GM19240 (cell line): ENCODE measurements at regions not wholly inside any gene's neighbourhood (a gene's known extent, or its start where the extent isn't known, plus 50 kb on each side); places are given as distances from the start of the nearest gene placed in this dataset.

ENCODE experiments used
- DNase-seq: peaks from one replicate; pipeline ENCODE4 v3.0.0; 2011; ENCODE audit warnings: low spot score; ENCODE audit not compliant: insufficient read length

DNA sequence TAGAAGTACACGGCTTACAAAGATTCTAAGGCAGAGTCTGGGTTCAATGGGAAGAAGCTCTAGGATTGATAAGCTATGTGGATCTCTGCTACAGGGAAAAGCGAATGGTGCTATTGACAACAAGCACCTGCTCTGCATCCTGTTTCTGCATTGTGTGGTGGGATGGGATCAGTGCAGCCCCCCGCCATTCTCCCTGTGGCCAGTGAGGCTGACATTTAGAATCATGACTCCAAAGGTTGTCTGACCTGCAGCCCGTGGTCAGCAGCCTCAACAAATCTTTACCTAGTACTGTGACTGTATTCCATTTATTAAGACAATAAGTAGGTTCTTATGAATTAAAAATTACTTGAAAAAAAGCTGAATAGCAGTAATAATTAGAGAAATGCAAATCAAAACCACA is 1477.0 kb upstream of the TMEM132C start:
- DNase-seq, result no peak

DNA sequence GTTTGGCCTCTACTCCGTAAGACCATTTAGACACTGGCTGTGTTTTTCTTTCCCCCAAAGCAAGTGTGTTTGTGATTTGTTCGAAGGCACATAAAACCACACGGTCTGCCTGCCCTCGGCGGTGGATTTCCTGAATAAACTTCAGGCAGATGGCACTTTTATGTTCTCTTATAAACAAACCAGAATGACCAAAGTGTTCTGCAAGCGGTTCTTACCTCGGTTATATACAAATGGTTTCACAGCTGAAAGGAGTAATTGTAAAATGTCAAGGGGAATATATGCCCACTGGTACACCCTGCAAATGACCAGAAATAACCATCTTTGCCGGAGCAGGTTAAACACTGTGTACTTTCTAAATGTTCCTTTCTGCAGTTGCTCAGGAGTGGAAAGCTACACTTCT is 1475.8 kb upstream of the TMEM132C start:
- no peak for DNase-seq

DNA sequence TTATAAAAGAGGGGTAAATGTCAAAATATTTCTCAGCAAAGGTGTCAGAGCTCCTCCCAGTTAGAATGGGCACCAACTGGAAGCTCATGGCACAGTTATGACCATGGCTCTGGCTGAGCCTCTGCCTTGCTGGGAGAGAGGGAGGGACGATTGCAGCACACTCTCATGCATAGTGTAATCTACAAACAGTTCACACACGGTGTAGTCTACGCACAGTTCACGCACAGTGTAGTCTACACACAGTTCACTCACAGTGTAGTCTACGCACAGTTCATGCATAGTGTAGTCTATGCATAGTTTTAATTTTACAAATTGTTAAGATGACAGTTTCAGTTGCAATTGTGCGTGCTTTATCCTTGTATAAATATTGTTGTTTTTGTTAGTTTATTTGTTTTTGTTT is 1474.6 kb upstream of the TMEM132C start:
- no peak for DNase-seq

DNA sequence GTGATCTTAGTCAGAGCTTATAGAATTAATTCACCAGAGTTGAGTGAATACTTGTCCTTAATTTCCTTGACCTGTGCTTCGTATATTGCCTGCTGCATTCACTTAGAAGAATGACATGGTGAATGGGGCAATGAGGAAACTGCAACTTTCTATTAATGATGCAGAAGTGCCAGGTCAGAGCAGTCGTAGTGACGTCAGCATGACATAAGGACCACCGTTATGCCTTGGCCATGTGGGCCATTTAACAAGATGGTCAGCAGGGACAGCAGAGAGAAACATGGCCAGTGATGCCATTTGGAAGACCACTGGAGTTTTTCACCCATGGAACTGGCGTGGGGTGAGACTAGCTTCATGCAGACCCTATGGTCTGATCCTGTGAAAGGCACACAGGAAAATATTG is 1469.4 kb upstream of the TMEM132C start:
- no peak for DNase-seq

DNA sequence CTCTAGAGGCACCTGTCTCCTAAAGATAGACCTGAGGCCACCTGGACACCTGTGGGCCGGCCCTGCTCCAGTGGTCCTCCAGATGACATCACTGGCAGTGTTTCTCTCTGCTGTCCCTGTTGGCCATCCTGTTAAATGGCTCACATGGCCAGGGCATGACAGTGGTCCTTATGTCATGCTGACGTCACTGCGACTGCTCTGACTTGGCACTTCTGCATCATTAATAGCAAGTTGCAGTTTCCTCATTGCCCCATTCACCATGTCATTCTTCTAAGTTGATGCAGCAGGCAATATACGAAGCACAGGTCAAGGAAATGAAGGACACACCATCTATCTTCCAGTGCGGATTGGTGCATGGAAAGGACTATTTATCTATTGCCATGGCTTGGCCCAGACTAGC is 1468.5 kb upstream of the TMEM132C start:
- no peak for DNase-seq

DNA sequence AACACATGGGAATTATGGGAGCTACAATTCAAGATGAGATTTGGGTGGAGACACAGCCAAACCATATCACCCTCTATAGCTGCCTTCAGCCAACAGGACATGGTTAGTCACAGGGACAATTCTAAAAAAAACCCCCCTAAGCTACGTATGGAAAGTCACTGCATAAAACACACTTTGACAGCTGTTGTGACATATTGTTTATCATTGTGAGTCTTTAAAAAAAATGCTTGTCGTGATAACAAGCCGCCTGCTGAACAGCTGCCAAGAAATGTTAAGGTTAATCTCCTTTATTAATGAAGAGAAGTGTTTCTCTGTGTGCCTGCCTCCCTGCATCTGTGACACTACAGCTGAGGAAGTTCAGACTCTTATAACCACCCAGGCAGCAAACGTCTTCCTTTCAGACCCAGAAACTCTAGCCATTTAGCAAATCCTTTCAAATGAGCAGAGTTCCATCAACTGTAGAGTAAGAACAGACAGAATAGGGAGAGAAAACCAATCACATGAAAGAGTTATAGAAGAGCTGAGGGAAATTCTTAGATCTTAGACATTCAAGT is 1459.6 kb upstream of the TMEM132C start:
- no peak for DNase-seq

DNA sequence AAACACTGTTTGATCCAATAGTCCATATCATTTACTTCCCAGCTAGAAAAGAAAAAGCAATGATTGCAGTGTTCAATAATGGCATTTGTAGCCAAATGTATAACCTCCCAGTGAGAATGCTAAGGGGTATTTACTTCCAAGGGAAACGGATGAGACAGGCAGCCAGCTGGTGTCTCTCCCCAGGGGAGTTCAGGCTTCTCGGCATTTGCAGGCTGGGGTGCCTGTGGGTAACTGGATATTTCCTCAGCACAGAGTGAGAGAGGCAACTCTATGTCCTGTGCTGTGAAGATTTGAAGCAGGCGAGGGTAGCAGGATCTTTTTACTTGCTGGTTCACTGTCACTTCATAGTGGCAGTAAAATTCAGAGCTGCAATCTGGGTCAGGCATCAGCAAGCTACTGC is 1455.6 kb upstream of the TMEM132C start:
- no peak for DNase-seq

DNA sequence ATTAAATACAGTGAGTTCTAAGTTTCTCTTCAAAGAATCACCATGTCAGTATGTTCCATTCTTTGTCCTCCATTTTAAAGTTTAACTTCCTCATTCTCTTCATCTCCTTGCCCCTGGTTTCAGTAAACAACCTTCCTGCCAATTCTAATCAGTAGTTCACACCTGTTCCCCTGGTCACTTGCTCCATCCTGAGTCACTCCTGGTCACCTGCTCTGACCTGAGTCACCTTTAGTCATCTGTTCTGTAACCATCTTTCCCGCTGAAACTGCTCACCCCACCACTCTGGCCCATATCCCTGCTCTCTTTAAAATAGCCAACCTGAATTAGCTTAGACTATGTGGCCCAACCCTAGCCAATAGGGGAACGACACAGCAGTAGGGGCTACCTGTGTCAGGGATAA is 1447.4 kb upstream of the TMEM132C start:
- DNase-seq, result no peak

DNA sequence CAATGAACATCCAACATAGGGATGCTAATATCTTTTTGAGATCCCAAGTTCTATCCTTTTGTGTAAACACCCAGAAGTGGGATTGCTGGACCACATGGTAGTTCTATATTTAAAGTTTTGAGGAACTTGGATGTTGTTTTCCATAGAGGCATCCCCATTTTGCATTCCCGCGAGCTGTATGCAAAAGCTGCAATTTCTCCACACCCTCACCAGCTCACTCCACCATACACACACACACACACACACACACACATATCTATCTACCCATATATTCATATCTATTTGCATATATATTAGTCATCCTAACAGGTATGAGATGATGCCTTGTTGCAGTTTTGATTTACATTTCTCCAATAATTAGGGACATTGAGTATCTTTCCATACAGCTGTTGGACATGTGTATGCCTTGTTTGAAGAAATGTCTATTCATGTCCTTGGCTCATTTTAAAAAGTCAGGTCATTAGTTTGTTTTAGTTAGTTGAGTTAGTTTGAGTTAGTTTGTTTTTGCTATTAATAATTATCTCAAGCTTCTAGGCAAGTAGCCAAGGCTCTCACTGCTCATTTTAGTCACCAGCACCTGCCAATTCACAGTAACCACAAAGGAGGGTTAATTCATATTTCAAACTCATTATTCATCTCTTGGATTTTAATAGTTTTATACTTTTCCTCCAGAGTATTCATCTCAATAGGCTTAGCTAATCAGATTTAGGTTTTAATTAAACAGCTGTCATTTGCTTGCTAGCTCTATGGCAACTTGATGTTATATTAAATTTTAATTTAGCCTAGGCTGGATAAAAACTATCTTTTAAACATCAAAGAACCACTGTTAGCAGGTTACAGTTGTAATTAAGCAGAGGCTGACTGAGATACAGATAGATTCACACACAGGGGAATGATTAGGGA is 1435.9 kb upstream of the TMEM132C start:
- no peak for DNase-seq

DNA sequence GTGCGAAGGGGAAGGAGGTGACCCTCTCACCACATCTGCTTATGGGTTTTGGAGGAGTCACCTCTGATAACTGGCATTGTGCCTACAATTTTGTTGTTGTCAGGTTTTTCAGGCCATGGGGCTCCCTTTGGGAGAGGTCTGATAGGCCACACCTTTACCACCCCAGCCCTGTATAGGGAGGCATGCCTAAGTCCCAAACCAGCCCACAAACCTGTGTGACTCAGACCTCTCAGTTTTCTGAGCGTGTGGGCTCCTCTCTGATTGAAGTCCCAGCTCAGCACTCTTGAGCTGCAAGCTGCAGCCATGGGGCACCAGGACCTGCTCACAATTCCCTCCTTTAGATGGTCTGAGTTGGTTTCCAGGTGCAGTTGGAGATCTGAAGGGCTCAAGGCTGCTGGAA is 1429.3 kb upstream of the TMEM132C start:
- DNase-seq, result no peak

DNA sequence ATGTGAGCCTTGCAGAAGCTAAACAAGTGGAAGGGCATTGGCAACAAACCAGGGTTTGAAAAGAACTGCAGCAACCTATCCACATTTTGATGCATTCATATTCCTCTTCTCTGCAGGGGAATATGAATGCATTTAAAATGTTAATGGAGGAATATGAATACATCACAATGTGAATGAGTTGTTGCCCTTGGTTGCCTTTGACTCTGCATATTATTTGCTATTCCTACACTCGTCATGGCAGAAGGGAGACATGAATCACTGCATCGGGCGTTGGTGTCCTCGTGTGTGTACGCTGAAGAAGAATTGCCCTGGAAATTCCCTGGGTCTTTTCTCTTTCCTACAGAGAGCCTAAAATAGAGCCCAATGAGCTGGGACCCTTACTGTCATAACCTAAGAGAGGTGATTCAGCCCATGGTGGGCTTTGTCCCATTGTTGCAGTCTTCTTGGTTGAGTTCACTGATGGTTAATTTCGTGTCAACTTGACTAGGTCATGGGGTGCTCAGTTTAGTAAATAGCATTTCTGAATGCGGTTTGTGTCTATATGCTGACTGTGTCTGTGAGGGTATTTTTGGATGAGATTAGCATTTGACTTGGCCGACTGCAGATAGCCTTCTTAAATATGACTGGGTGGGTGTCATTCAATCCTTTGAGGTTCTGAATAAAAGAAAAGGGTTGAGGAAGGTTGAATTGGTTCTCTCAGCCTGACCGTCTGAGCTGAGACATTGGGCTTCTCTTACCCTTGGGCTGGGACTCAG is 1422.9 kb upstream of the TMEM132C start:
- no peak for DNase-seq

DNA sequence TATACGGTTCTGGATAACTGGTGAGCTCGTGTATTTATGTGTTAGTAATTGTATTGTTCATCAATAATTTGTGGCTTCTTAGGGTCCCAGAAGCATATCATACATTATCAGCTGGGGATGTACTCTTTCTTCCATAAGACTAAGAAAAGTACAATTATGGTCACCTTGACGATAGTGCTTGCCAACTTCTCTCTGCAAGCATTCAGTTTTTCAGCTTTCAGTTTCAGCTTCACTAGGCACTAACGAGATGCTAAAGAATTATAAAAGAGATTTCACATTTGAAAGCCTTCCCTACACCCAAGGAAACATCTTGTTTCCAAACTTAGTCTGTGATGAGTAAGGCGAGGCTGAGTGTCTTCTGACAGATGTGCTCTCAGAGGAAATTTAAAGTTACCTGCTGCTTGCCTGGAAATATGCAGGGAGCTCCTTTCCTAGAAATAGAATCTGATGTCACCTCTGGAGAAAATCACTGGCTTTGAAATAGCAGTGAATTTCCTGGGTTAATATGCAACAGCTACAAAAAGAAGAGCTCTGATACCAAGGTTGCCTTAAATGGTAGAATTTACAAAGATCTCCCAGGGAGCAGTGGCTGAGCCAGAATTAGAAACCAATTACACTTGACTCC is 1419.9 kb upstream of the TMEM132C start:
- DNase-seq, result no peak

DNA sequence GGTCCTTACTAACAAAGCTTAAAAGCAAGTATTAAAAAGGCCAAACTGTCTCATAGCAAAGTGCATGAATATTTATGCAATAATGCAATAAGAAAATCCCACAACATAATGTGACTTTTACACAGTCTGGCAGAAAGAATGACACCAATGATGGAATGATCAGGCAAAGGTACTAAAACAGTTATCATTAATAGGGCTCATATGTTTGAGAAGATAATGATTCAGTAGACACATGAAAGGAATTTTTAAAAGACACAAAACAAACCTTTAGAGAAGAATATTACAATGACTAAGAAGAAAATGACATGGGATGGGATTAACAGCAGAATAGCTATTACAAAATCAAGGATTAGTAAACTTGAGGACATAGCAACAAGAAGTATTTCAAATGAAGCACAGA is 1411.2 kb upstream of the TMEM132C start:
- DNase-seq, result no peak

DNA sequence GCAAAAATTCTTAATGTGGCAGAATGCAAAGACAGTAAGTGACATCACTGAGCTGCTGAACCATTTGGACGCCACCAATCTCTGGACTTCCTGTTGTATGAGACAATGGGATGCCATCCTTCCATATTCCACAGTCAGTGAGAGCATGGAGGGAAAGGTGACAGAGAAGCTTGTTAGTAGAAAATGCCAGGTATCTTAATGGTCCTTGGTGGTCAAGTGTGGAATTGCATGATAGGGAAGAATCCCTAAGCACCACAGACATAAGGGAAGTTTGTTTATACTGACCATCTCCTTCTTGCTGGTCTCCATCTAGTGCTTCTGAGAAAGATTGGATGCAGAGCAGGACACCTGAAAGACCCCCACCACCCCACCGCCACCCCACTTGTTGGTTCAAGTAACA is 1410.0 kb upstream of the TMEM132C start:
- no peak for DNase-seq

DNA sequence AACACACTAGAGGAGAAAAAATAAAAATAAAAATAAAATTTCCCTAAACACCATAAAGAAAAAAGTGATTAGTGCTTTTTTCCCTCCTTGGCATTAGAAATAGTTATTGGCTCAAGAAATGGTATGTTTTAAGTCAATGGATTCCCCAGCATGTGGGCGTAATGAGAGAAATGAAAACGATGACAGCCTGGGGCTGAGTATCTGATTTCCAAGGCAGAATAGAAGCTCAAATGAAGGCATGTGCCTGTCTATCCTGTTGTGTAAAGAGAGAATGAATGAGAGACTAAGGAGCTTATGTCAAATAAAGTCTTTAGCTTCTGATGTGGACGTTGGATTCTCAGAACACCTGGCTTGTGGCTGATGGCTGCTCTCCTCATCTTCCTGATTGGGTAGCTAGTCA is 1408.4 kb upstream of the TMEM132C start:
- no peak for DNase-seq

DNA sequence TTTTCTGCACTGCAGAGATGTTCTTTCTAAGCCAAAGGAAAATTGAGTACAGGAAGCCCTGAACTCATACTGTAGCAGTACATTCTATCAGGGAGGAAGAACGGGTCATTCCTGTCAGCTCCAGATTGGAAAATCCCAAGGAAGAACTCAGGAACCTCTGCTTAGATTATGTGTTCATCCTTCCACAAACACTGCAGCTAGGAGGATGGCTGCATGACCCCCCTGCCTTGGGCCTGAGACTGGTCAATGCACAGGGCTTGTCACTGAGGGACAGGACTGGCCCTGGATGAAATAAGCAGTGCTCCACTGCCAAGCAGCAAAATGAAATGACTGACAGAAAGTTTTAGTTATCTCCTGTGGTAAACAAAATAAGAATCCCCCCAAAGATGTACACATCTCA is 1406.8 kb upstream of the TMEM132C start:
- DNase-seq, result no peak

DNA sequence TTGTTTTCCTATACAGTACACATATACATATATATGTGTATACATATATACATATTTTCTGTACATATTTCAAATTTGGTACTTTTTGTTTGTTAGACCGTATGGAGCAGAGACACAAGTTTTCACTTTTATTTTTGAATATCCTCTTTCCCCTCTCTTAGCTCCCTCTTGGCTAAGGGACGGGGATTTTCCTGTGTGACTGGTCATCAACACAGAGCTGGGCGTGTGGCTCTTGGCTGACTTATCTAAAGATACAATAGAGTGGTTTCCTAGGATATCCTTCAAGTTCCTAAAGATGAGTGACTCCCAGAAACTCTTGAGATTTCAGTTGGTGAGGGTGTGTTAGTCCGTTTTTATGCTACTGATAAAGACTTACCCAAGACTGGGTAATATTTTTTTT is 1404.5 kb upstream of the TMEM132C start:
- no peak for DNase-seq

DNA sequence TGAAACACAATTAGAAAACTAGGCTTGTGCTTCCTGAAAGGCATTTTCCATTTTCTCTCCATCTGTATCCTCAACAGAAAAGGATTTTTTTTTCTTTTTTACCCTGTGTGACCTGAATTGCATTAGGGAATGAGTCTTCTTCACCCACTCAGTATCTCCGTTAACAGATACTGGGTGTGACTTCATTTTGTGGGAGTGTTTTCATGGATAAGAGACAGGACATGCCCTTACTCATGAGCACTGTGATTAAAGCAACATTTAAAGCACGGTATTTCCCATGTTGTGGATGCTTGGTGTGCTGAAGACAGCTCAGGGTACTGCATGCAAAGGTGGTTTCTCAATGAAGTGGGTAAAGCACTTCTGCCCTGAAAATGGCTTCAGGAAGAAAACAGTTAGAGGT is 1397.3 kb upstream of the TMEM132C start:
- DNase-seq, result no peak

DNA sequence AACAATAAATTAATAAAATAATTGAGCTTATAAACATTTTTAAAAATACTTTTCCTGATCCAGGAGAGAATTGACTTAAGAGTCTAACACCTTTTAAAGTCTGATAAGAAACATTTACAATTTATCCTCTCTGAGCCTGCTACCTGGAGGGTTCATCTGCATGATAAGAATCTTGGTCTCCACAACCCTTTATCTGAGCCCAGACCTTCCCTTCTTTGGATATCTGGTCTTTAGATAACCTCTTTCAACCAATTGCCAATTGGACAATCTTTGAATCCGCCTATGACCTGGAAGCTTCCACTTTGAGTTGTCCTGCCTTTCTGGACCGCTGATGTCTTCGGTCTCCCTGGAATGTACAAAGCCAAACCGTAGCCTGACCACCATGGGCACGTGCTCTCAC is 1393.3 kb upstream of the TMEM132C start:
- no peak for DNase-seq

DNA sequence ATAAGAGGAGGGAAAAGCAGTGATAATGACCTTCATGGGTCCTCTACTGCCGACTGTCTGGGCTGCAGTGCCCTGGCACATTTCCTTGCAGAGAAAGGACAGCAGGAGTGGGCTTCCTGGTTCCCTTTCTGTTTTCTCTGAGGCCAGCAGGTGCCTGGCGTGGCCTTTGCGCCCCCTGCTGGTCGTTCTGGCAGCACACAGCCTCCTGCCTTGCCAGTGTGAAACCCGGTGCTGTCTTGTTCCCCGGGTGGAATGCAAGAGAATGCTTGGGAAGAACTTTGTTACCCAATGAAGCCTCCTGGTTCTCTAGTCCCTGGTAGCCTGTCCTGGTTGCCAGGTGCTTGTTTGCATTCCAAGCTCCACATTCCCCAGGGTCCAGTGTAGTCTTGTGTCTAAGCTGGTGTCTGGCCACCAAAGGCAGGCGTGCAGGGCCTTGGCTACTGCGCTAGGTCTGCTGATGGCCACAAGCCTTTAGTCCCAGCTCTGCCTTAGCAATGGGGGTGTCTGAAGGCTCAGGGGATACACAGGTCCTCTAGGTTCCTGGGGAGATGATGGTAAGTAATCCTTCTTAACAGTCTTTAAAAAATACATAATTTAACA is 1392.4 kb upstream of the TMEM132C start:
- peak; percentile 41 for DNase-seq

DNA sequence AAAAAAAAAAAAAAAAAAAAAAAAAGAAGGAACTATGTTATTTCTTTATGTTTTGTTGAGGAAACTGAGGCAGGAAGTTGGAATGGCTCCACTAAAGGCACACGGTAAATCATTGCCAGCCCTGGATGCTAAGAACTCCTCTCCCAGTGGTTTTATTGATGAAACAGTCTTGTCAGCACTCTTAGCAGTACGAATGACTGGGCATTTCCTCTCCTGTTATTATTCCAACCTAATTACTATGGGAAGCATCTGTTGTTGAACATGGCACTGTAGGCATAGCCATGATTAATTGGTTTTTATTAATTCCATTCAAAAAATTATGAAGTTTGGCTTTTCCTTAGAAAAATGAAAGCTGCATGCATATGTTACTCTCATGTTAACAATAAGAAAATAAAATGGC is 1387.1 kb upstream of the TMEM132C start:
- DNase-seq, result no peak

DNA sequence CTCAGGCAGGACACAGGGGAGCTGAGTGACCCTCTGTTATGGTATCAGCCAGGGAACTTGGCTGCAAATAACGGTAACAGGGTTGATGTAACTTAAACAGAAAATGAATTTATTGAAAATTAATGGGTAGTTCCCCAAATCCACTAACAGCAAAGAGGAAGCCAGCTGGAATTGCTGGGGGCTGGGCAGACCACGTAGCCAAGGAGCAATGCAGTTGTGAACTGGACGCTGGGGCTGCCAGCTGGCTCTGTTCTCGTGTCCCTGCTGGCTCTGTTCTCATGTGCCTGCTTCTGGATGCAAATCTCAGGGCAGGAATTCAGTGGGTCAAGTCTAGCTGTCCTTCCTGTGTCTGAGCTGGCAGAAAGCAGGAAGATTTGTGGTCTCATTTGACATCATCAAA is 1383.3 kb upstream of the TMEM132C start:
- no peak for DNase-seq
